HepG2 (cell line): ENCODE measurements at regions not wholly inside any gene's neighbourhood (a gene's known extent, or its start where the extent isn't known, plus 50 kb on each side); places are given as distances from the start of the nearest gene placed in this dataset.

Experiments
- ATAC-seq: fragments of 200-7000 bp; cut with Tn5 transposase; 3 replicates; pipeline ENCODE4 v1.9.1; 2020; ENCODE audit warnings: mild to moderate bottlenecking, moderate library complexity
- BruUV-seq: library from RNA; stranded (reverse); fragments of 400-500 nt; replicated peaks from 2 replicates; lab custom pipeline; 2021; lab: Mats Ljungman, UMichigan
- CTCF ChIA-PET: fragments of 300-600 bp; formaldehyde crosslinking; extraction: SDS; loops from one replicate; lab custom pipeline; 2021; ENCODE audit warnings: low total read pairs, inconsistent platforms, low intra/inter-chr PET ratio; lab: Yijun Ruan, JAX
- POLR2A ChIA-PET: fragments of 350-600 bp; sonication (Branson Sonifier 250); formaldehyde crosslinking; loops from one replicate; lab custom pipeline; 2020; ENCODE audit warnings: antibody characterized with exemption, inconsistent platforms; lab: Yijun Ruan, JAX
- DNase-seq: peaks from one replicate; pipeline ENCODE4 v3.0.0-alpha.2; 2015; ENCODE audit warnings: low spot score
- FAIRE-seq: peaks from 3 replicates; lab custom pipeline; 2011; peaks lifted over from hg19 to GRCh38; lab: Jason Lieb, UNC
- H2AFZ ChIP-seq: one replicate; pipeline ENCODE4 v1.6.1; 2011; ENCODE audit warnings: low read length, inconsistent platforms
- H3K27ac ChIP-seq: fragments of 300-600 bp; 3 replicates; pipeline ENCODE4 v1.8.0; 2011; ENCODE audit warnings: mixed run types, mild to moderate bottlenecking, mixed read lengths, low read length, inconsistent platforms; ENCODE audit not compliant: insufficient read depth; ENCODE audit errors: extremely low read length
- H3K27me3 ChIP-seq, 2 experiments: fragments of 200-600 bp in 1 of 2; 2 replicates in 1 of 2; 3 replicates in 1 of 2; pipeline versions ENCODE4 v1.6.0 to v1.8.0; 2011; ENCODE audit warnings: low read length in 2 of 2, mild to moderate bottlenecking in 2 of 2, moderate library complexity in 2 of 2, inconsistent platforms in 1 of 2; ENCODE audit not compliant: insufficient read depth in 2 of 2, control insufficient read depth in 1 of 2
- H3K36me3 ChIP-seq, 2 experiments: fragments of 200-600 bp in 1 of 2; replicated peaks in 1 of 2; 2 replicates in 1 of 2; 3 replicates in 1 of 2; pipeline versions ENCODE4 v1.5.1 to v1.8.0; 2011; ENCODE audit warnings: low read length in 2 of 2, inconsistent platforms in 1 of 2; ENCODE audit not compliant: insufficient read depth in 2 of 2, control insufficient read depth in 1 of 2
- H3K4me1 ChIP-seq: 2 replicates; pipeline ENCODE4 v1.5.1; 2012; ENCODE audit warnings: low read length, inconsistent platforms; ENCODE audit not compliant: insufficient read depth
- H3K4me2 ChIP-seq: 2 replicates; pipeline ENCODE4 v1.6.0; 2011; ENCODE audit warnings: low read depth, low read length, inconsistent platforms
- H3K4me3 ChIP-seq, 3 experiments: fragments of 200-600 bp in 1 of 3; sonication (generic), shearing (Covaris generic) in 1 of 3; replicated peaks in 1 of 3; 2 replicates each; pipeline ENCODE4 v1.5.1; 2011 to 2016; ENCODE audit warnings: low read length in 3 of 3, inconsistent platforms in 2 of 3, low read depth in 2 of 3, mild to moderate bottlenecking in 2 of 3, control low read depth in 1 of 3, mixed read lengths in 1 of 3; ENCODE audit not compliant: insufficient read depth in 1 of 3
- H3K79me2 ChIP-seq: one replicate; pipeline ENCODE4 v1.6.1; 2011; ENCODE audit warnings: low read length, inconsistent platforms; ENCODE audit not compliant: insufficient read depth
- H3K9ac ChIP-seq: 2 replicates; pipeline ENCODE4 v1.6.0; 2011; ENCODE audit warnings: mild to moderate bottlenecking, low read depth, low read length, inconsistent platforms; ENCODE audit not compliant: insufficient read depth
- H3K9me3 ChIP-seq: 2 replicates; pipeline ENCODE4 v1.5.1; 2012; ENCODE audit warnings: mild to moderate bottlenecking, low read length
- H4K20me1 ChIP-seq: 2 replicates; pipeline ENCODE4 v1.6.0; 2011; ENCODE audit warnings: inconsistent platforms, mild to moderate bottlenecking, low read length, moderate library complexity; ENCODE audit not compliant: insufficient read depth
- EP300 ChIP-seq, 3 experiments: sonication (generic) in 1 of 3; formaldehyde crosslinking in 1 of 3; IDR thresholded peaks; 2 replicates each; pipeline versions ENCODE4 v1.5.1 to v1.6.1; 2011 to 2020; ENCODE audit warnings: low read depth in 2 of 3, low read length in 2 of 3, borderline replicate concordance in 1 of 3, improper control_type of control experiment in 1 of 3, mild to moderate bottlenecking in 1 of 3, missing genetic modification reagents in 1 of 3, moderate library complexity in 1 of 3
- HOXA9 ChIP-seq: sonication (generic); formaldehyde crosslinking; IDR thresholded peaks from 2 replicates; pipeline ENCODE4 v1.8.1; 2022; ENCODE audit warnings: missing genetic modification reagents, mild to moderate bottlenecking, moderate library complexity, borderline replicate concordance
- JUN ChIP-seq: sonication (generic); formaldehyde crosslinking; IDR thresholded peaks from 2 replicates; pipeline ENCODE4 v1.4.0; 2020; ENCODE audit warnings: mild to moderate bottlenecking, missing genetic modification reagents
- KDM6A ChIP-seq: IDR thresholded peaks from 2 replicates; pipeline ENCODE4 v1.6.1; 2016; ENCODE audit warnings: low read depth
- MEIS2 ChIP-seq: sonication (generic); formaldehyde crosslinking; IDR thresholded peaks from 2 replicates; pipeline ENCODE4 v1.9.0; 2021; ENCODE audit warnings: mild to moderate bottlenecking, missing genetic modification reagents
- NFE2L2 ChIP-seq: fragments of 150-350 bp; IDR thresholded peaks from 2 replicates; pipeline ENCODE4 v1.6.1; 2014; ENCODE audit warnings: low read length
- RBM22 ChIP-seq: fragments of 200-400 bp; formaldehyde crosslinking; optimal IDR thresholded peaks from 2 replicates; pipeline ENCODE3; 2017; ENCODE audit warnings: mild to moderate bottlenecking, low read length, moderate library complexity
- RORA ChIP-seq: sonication (generic); formaldehyde crosslinking; IDR thresholded peaks from 2 replicates; pipeline ENCODE4 v1.5.0; 2020; ENCODE audit warnings: mild to moderate bottlenecking, missing genetic modification reagents, moderate library complexity
- SIN3A ChIP-seq: IDR thresholded peaks from 2 replicates; pipeline ENCODE4 v1.6.1; 2011; ENCODE audit warnings: low read depth, mild to moderate bottlenecking, control low read depth, low read length, borderline replicate concordance
- SRF ChIP-seq: IDR thresholded peaks from 2 replicates; pipeline ENCODE4 v1.6.1; 2011; ENCODE audit warnings: mild to moderate bottlenecking, low read depth, low read length, moderate library complexity
- SRSF1 ChIP-seq: fragments of 200-400 bp; formaldehyde crosslinking; optimal IDR thresholded peaks from 2 replicates; pipeline ENCODE3; 2017; ENCODE audit warnings: mild to moderate bottlenecking, low read depth, low read length, moderate library complexity
- ZNF17 ChIP-seq: sonication (generic); formaldehyde crosslinking; IDR thresholded peaks from 2 replicates; pipeline ENCODE4 v1.5.0; 2020; ENCODE audit warnings: mild to moderate bottlenecking, missing genetic modification reagents
- ZNF34 ChIP-seq: sonication (generic); formaldehyde crosslinking; IDR thresholded peaks from 2 replicates; pipeline ENCODE4 v1.4.0; 2020; ENCODE audit warnings: mild to moderate bottlenecking, missing genetic modification reagents, borderline replicate concordance
- ZNF552 ChIP-seq: sonication (generic); formaldehyde crosslinking; IDR thresholded peaks from 2 replicates; pipeline ENCODE4 v1.9.0; 2022; ENCODE audit warnings: missing genetic modification reagents, mild to moderate bottlenecking, borderline replicate concordance
- ZNF7 ChIP-seq: IDR thresholded peaks from 2 replicates; pipeline ENCODE4 v1.6.1; 2016; ENCODE audit warnings: missing biosample characterization, missing genetic modification reagents
- WGBS: methylation state at CpG from one replicate; pipeline ENCODE4 v1.1.6; 2017; ENCODE audit warnings: low lambda C conversion rate; 5-methylcytosine and 5-hydroxymethylcytosine counted together
- in situ Hi-C: cut with HindIII; loops from 2 replicates; pipeline ENCODE4 v1.10.0; 2017; ENCODE audit warnings: low pct_unique_long_range_greater_than_20kb; ENCODE audit not compliant: extremely low pct_ligation_motif_present
- intact Hi-C: fragments of 100-400 bp; cut with micrococcal nuclease; formaldehyde crosslinking; loops from one replicate; pipeline ENCODE4 v1.10.0; 2022; ENCODE audit not compliant: unreplicated experiment
- TF ChIP-seq, protein P1 (sequence below): sonication (generic); formaldehyde crosslinking; IDR thresholded peaks from 2 replicates; pipeline ENCODE4 v1.5.1; 2020; ENCODE audit warnings: missing genetic modification reagents, mild to moderate bottlenecking, borderline replicate concordance

DNA sequence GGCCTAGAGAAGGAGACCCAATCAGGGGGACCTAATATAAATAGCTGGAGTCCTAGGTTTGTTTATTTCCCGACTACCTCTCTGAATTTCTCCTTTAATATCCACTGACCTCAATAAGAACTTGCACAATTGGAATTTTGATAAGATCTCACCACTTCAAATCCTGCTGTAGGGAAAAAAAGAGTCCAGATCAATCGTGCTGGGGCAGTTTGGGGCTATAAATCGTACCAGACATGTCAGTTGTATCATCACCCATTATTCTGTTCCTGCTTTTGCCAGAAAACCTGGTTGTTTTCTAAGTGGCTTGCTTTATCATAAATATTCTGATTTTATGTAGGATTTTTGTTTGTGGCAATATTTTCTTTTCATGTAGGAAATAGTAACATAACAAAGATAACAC lies 281.3 kb downstream of the DIPK2A start:
- Histone ChIP-seq H3K9me3 (no peaks in the 10 kb centered on the region), H3K4me2 (no peak overlapping the region), H3K27ac (no peak overlapping the region), H3K36me3 (no peaks in the 10 kb centered on the region), H3K4me3 (no peak overlapping the region), H4K20me1 (no peaks in the 10 kb centered on the region), H3K9ac (no peak overlapping the region), H3K27me3 (no peaks in the 10 kb centered on the region), H3K79me2 (no peaks in the 10 kb centered on the region), H2AFZ (no peak overlapping the region), H3K4me1 (no peaks in the 10 kb centered on the region)
- POLR2A ChIA-PET, result no interaction called here
- no peak for FAIRE-seq
- DNase-seq, result no peak
- in situ Hi-C loops, result no loop called here
- WGBS, result 0% methylated on average over 3 of the region's 3 CpGs
- intact Hi-C loops, result no loop called here
- CTCF ChIA-PET, result no interaction called here
- no TSS peak for BruUV-seq
- ATAC-seq, result no peak
- TF ChIP-seq NFE2L2, result no peak
- TF ChIP-seq RBM22, result no peak
- TF ChIP-seq SIN3A, result no peak
- TF ChIP-seq SRF, result no peak
- TF ChIP-seq, protein P1, sequence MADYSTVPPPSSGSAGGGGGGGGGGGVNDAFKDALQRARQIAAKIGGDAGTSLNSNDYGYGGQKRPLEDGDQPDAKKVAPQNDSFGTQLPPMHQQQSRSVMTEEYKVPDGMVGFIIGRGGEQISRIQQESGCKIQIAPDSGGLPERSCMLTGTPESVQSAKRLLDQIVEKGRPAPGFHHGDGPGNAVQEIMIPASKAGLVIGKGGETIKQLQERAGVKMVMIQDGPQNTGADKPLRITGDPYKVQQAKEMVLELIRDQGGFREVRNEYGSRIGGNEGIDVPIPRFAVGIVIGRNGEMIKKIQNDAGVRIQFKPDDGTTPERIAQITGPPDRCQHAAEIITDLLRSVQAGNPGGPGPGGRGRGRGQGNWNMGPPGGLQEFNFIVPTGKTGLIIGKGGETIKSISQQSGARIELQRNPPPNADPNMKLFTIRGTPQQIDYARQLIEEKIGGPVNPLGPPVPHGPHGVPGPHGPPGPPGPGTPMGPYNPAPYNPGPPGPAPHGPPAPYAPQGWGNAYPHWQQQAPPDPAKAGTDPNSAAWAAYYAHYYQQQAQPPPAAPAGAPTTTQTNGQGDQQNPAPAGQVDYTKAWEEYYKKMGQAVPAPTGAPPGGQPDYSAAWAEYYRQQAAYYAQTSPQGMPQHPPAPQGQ (CRISPR knock-in tag), result no peak
- no peak for TF ChIP-seq MEIS2
- TF ChIP-seq ZNF34, result no peak
- TF ChIP-seq RORA, result no peak
- no peak for TF ChIP-seq EP300 (IDR thresholded peaks at IDR 0.05; ENCODE audit: low read depth in 2 of 2, low read length in 2 of 2)
- TF ChIP-seq EP300 (CRISPR knock-in tag; IDR thresholded peaks at IDR 0.05; ENCODE audit: borderline replicate concordance), result no peak
- no peak for TF ChIP-seq ZNF17 (CRISPR knock-in tag)
- no peak for TF ChIP-seq HOXA9 (CRISPR knock-in tag)
- TF ChIP-seq KDM6A (CRISPR knock-in tag), result no peak
- TF ChIP-seq SRSF1, result no peak
- TF ChIP-seq JUN (CRISPR knock-in tag), result no peak
- no peak for TF ChIP-seq ZNF7 (CRISPR knock-in tag)
- no peak for TF ChIP-seq ZNF552 (CRISPR knock-in tag)
